ENCODE measurements at regions not wholly inside any gene's neighbourhood (a gene's known extent, or its start where the extent isn't known, plus 50 kb on each side); places are given as distances from the start of the nearest gene placed in this dataset.

- TF ChIP-seq EZH2 (IDR thresholded peaks at IDR 0.05; ENCODE audit: insufficient read depth, poor library complexity, severe bottlenecking) (no peak), EZH2phosphoT487 (IDR thresholded peaks at IDR 0.05; ENCODE audit: insufficient read depth, low read depth) (no peak)
Measured at GRCh38 chr2:59236723-59237122, 995.6 kb upstream of the FANCL start.

All from GM23248 (cell line).